ENCODE measurements at regions not wholly inside any gene's neighbourhood (a gene's known extent, or its start where the extent isn't known, plus 50 kb on each side); places are given as distances from the start of the nearest gene placed in this dataset.
"Not testable (repeated sequence)": the region's sequence is repeated elsewhere in the genome, so short reads cannot be mapped to it uniquely, and the experiment has no call there.

DNA sequence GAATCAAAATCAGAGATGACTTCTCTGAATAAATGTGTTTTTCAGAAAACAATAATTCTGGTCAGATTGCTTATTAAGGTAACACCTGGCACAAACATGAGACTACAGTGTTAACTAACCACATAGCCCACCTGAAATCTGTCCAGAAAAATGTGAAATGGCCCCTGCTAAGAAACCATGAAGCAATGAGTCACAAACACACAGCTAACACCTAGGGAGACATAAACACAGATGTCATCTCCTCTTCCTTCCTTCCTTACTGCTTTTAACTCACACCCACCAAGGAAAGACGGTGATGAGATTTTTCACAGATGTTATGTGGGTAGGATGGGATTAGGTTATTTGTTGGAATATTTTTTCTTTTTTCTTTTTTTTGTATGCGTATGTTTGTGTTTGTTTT lies 315.0 kb upstream of the STAC start:
- H3K4me3 ChIP-seq (ENCODE audit: low read depth, low read length) = no peak overlapping the region
- H3K36me3 ChIP-seq (ENCODE audit: control insufficient read depth, insufficient read depth, low read length) = no peaks in the 10 kb centered on the region
- ChIA-PET POLR2A (no interaction called here), CTCF (no interaction called here)
- TF ChIP-seq CTCF (IDR thresholded peaks at IDR 0.05; ENCODE audit: insufficient read depth in 1 of 2, low read depth in 1 of 2, low read length in 1 of 2, severe bottlenecking in 1 of 2, unreplicated experiment in 1 of 2) = no peak
- H3K9me3 Mint-ChIP-seq (ENCODE audit: unreplicated experiment) = no peaks in the 10 kb centered on the region
- H3K4me1 Mint-ChIP-seq (ENCODE audit: low read depth, unreplicated experiment) = no peaks in the 10 kb centered on the region
- H3K27ac Mint-ChIP-seq (ENCODE audit: unreplicated experiment) = no peak overlapping the region
- intact Hi-C loops (cut with micrococcal nuclease; ENCODE audit: unreplicated experiment) = no loop called here
- no peak overlapping the region for H3K4me3 Mint-ChIP-seq (ENCODE audit: unreplicated experiment)
- H3K4me1 ChIP-seq = no peaks in the 10 kb centered on the region
- BruUV-seq (replicated peaks) = no TSS peak
- no peak for DNase-seq
- no peaks in the 10 kb centered on the region for H3K36me3 Mint-ChIP-seq (ENCODE audit: insufficient read depth, unreplicated experiment)
- H3K27me3 Mint-ChIP-seq (ENCODE audit: insufficient read depth, unreplicated experiment) = peaks cover 4% of the 10 kb centered on the region
- no peaks in the 10 kb centered on the region for H3K9me3 ChIP-seq
- no peaks in the 10 kb centered on the region for H3K27me3 ChIP-seq (replicated peaks; ENCODE audit: control insufficient read depth, insufficient read depth, low read length)

DNA sequence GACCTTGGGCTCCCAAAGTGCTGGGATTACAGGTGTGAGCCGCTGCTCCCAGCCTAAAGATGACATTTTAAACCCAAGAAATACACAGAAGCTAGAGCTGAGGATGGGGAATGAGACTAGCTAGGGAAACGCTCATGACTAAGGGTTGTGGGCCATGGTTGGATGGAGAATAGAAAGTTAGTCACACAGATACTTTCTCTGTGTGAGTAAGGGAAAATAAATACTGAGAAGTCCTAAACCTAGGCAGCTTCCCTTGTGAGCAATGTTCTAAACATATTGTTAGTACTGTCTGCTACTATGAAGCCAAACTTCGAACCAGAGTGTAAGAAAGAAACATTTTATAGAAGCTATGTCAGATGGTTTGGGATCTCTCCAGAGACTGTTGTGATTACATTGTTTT lies 304.8 kb upstream of the STAC start:
- H3K27ac Mint-ChIP-seq (ENCODE audit: unreplicated experiment) = no peak overlapping the region
- no TSS peak for BruUV-seq (replicated peaks)
- CTCF ChIA-PET = no interaction called here

GRCh38 chr3:36077320-36077719 lies 303.0 kb upstream of the STAC start:
- no TSS peak for BruUV-seq (replicated peaks)
- no peaks in the 10 kb centered on the region for H3K4me1 ChIP-seq
- H3K27ac Mint-ChIP-seq (ENCODE audit: unreplicated experiment) = no peak overlapping the region
- POLR2A ChIA-PET = no interaction called here
- CTCF ChIA-PET = no interaction called here
- no peak for TF ChIP-seq CTCF (IDR thresholded peaks at IDR 0.05; ENCODE audit: insufficient read depth in 1 of 2, low read depth in 1 of 2, low read length in 1 of 2, severe bottlenecking in 1 of 2, unreplicated experiment in 1 of 2)
- intact Hi-C loops (cut with micrococcal nuclease; ENCODE audit: unreplicated experiment) = no loop called here
- no peaks in the 10 kb centered on the region for H3K27me3 ChIP-seq (replicated peaks; ENCODE audit: control insufficient read depth, insufficient read depth, low read length)
- no peaks in the 10 kb centered on the region for H3K9me3 Mint-ChIP-seq (ENCODE audit: unreplicated experiment)
- H3K4me3 Mint-ChIP-seq (ENCODE audit: unreplicated experiment) = no peak overlapping the region
- H3K27me3 Mint-ChIP-seq (ENCODE audit: insufficient read depth, unreplicated experiment) = peaks cover 10% of the 10 kb centered on the region
- no peaks in the 10 kb centered on the region for H3K36me3 Mint-ChIP-seq (ENCODE audit: insufficient read depth, unreplicated experiment)
- no peak for DNase-seq
- no peaks in the 10 kb centered on the region for H3K36me3 ChIP-seq (ENCODE audit: control insufficient read depth, insufficient read depth, low read length)
- no peak overlapping the region for H3K4me3 ChIP-seq (ENCODE audit: low read depth, low read length)
- H3K9me3 ChIP-seq = no peaks in the 10 kb centered on the region
- H3K4me1 Mint-ChIP-seq (ENCODE audit: low read depth, unreplicated experiment) = no peaks in the 10 kb centered on the region

More for the DNA sequence above, 304.8 kb upstream of the STAC start:
- Mint-ChIP-seq H3K4me3 (ENCODE audit: unreplicated experiment) (no peak overlapping the region), H3K27me3 (ENCODE audit: insufficient read depth, unreplicated experiment) (peaks cover 12% of the 10 kb centered on the region), H3K9me3 (ENCODE audit: unreplicated experiment) (no peaks in the 10 kb centered on the region), H3K36me3 (ENCODE audit: insufficient read depth, unreplicated experiment) (no peaks in the 10 kb centered on the region), H3K4me1 (ENCODE audit: low read depth, unreplicated experiment) (no peaks in the 10 kb centered on the region)
- Histone ChIP-seq H3K36me3 (ENCODE audit: control insufficient read depth, insufficient read depth, low read length) (no peaks in the 10 kb centered on the region), H3K9me3 (no peaks in the 10 kb centered on the region), H3K4me3 (ENCODE audit: low read depth, low read length) (no peak overlapping the region), H3K4me1 (no peaks in the 10 kb centered on the region), H3K27me3 (replicated peaks; ENCODE audit: control insufficient read depth, insufficient read depth, low read length) (no peaks in the 10 kb centered on the region)
- POLR2A ChIA-PET = no interaction called here
- DNase-seq = no peak
- intact Hi-C loops (cut with micrococcal nuclease; ENCODE audit: unreplicated experiment) = no loop called here
- no peak for TF ChIP-seq CTCF (IDR thresholded peaks at IDR 0.05; ENCODE audit: insufficient read depth in 1 of 2, low read depth in 1 of 2, low read length in 1 of 2, severe bottlenecking in 1 of 2, unreplicated experiment in 1 of 2)

DNA sequence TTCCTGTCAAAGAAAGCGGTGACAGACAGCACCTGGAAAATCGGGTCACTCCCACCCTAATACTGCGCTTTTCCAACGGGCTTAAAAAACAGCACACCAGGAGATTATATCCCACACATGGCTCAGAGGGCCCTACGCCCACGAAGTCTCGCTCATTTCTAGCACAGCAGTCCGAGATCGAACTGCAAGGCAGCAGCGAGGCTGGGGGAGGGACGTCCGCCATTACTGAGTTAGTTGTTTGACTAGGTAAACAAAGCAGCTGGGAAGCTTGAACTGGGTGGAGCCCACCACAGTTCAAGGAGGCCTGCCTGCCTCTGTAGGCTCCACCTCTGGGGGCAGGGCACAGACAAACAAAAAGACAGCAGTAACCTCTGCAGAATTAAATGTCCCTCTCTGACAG lies 297.3 kb upstream of the STAC start:
- CTCF ChIA-PET = not testable (repeated sequence)

More for the DNA sequence above, 297.3 kb upstream of the STAC start:
- H3K27ac Mint-ChIP-seq (ENCODE audit: unreplicated experiment); H3K4me3 Mint-ChIP-seq (ENCODE audit: unreplicated experiment); POLR2A ChIA-PET; H3K27me3 Mint-ChIP-seq (ENCODE audit: insufficient read depth, unreplicated experiment); intact Hi-C loops (cut with micrococcal nuclease; ENCODE audit: unreplicated experiment); H3K27me3 ChIP-seq (replicated peaks; ENCODE audit: control insufficient read depth, insufficient read depth, low read length); H3K9me3 Mint-ChIP-seq (ENCODE audit: unreplicated experiment); H3K36me3 ChIP-seq (ENCODE audit: control insufficient read depth, insufficient read depth, low read length); H3K4me3 ChIP-seq (ENCODE audit: low read depth, low read length); H3K4me1 Mint-ChIP-seq (ENCODE audit: low read depth, unreplicated experiment); H3K9me3 ChIP-seq; BruUV-seq (replicated peaks); H3K36me3 Mint-ChIP-seq (ENCODE audit: insufficient read depth, unreplicated experiment); H3K4me1 ChIP-seq; DNase-seq: not testable (repeated sequence)

All from Caco-2 (cell line).